Sigmoid colon (tissue), 6 donors: ENCODE measurements at regions not wholly inside any gene's neighbourhood (a gene's known extent, or its start where the extent isn't known, plus 50 kb on each side); places are given as distances from the start of the nearest gene placed in this dataset.
A peak's percentile ranks its signal among the peaks of the same experiment; 100 is the strongest.

ENCODE experiments used
- DNase-seq: peaks from one replicate; pipeline ENCODE4 v3.0.0-alpha.2; 2019
- H3K27ac ChIP-seq, 4 donors: fragments of 200-600 bp; sonication (generic); one replicate each; pipeline ENCODE4 v1.5.1; 2016 to 2019; ENCODE audit warnings: mild to moderate bottlenecking in 1 of 4
- H3K27me3 ChIP-seq, 3 donors: fragments of 200-600 bp; sonication (generic); one replicate each; pipeline ENCODE4 v1.5.1; 2019; ENCODE audit warnings: mild to moderate bottlenecking in 1 of 3
- H3K36me3 ChIP-seq, 4 donors: fragments of 200-600 bp; sonication (generic); one replicate each; pipeline ENCODE4 v1.5.1; 2016 to 2019
- H3K4me1 ChIP-seq, 4 donors: fragments of 200-600 bp; sonication (generic); one replicate each; pipeline ENCODE4 v1.5.1; 2017 to 2019
- H3K4me3 ChIP-seq, 4 donors: fragments of 200-600 bp; sonication (generic); one replicate each; pipeline ENCODE4 v1.5.1; 2017 to 2019; ENCODE audit warnings: mild to moderate bottlenecking in 2 of 4, moderate library complexity in 1 of 4
- H3K9me3 ChIP-seq, 4 donors: fragments of 200-600 bp in 3 of 4; sonication (generic) in 3 of 4; one replicate each; pipeline versions ENCODE4 v1.5.1 to v1.6.1; 2013 to 2019
- CTCF ChIP-seq, 4 experiments: fragments of 450-650 bp in 3 of 4; fragments of 200-600 bp in 1 of 4; IDR thresholded peaks; one replicate each; pipeline ENCODE4 v1.5.1; 2016 to 2019; ENCODE audit warnings: antibody characterized with exemption in 4 of 4, mild to moderate bottlenecking in 3 of 4, moderate library complexity in 2 of 4
- EP300 ChIP-seq, 4 donors: sonication (generic); formaldehyde crosslinking; IDR thresholded peaks; one replicate each; pipeline ENCODE4 v1.6.1; 2017; ENCODE audit warnings: antibody characterized with exemption in 4 of 4
- POLR2A ChIP-seq, 2 donors: fragments of 450-650 bp; IDR thresholded peaks; one replicate each; pipeline ENCODE4 v1.6.1; 2016; ENCODE audit warnings: antibody characterized with exemption in 2 of 2, mild to moderate bottlenecking in 2 of 2, moderate library complexity in 2 of 2
- POLR2AphosphoS5 ChIP-seq, 4 donors: sonication (generic); formaldehyde crosslinking; IDR thresholded peaks; one replicate each; pipeline ENCODE4 v1.6.1; 2017; ENCODE audit warnings: antibody characterized with exemption in 4 of 4
- WGBS, 2 donors: extraction: QIAGEN DNeasy Blood & Tissue Kit; methylation state at CpG; one replicate each; pipeline ENCODE4 v1.1.7; 2013; 5-methylcytosine and 5-hydroxymethylcytosine counted together
- intact Hi-C: fragments of 100-400 bp; cut with DNase I; formaldehyde crosslinking; loops from one replicate; pipeline ENCODE4 v1.15.1; 2023
- donor health status: healthy with polysubstance abuse.
- donor health status: healthy.

GRCh38 chr20:62567246-62568044 is 74.9 kb upstream of the SLCO4A1 start:
- WGBS, 2 donors = 57 to 81% methylated on average over 25 of the region's 25 CpGs
- Histone ChIP-seq H3K9me3 (no peaks in the 10 kb centered on the region), H3K4me3 (no peak overlapping the region), H3K27ac (peak overlapping the region in 2 of 4 donors; percentile 4 to 53), H3K4me1 (peaks cover 0 to 25% (median 14%) of the 10 kb centered on the region in 4 donors), H3K36me3 (peaks cover 0 to 7% (median 3%) of the 10 kb centered on the region in 4 donors), H3K27me3 (no peaks in the 10 kb centered on the region)
- intact Hi-C loops = loop anchor here (5.0 kb wide), 1 partner anchor 40 kb away; no protein-coding TSS in a partner anchor
- TF ChIP-seq POLR2A (IDR thresholded peaks at IDR 0.05) (no peak), POLR2AphosphoS5 (IDR thresholded peaks at IDR 0.05) (no peak), EP300 (IDR thresholded peaks at IDR 0.05) (no peak), CTCF (IDR thresholded peaks at IDR 0.05) (no peak)
- DNase-seq = no peak

GRCh38 chr20:62568045-62568389 is 74.3 kb upstream of the SLCO4A1 start:
- 75 to 88% methylated on average over 8 of the region's 8 CpGs for WGBS, 2 donors
- no peak overlapping the region for H3K4me3 ChIP-seq
- peaks cover 0 to 20% (median 9%) of the 10 kb centered on the region in 4 donors for H3K4me1 ChIP-seq
- intact Hi-C loops = loop anchor here (5.0 kb wide), 1 partner anchor 41 kb away; no protein-coding TSS in a partner anchor
- no peak for DNase-seq
- no peaks in the 10 kb centered on the region for H3K27me3 ChIP-seq
- peak overlapping the region in 2 of 4 donors; percentile 4 to 14 for H3K27ac ChIP-seq
- TF ChIP-seq EP300 (IDR thresholded peaks at IDR 0.05) (no peak), CTCF (IDR thresholded peaks at IDR 0.05) (no peak), POLR2A (IDR thresholded peaks at IDR 0.05) (no peak), POLR2AphosphoS5 (IDR thresholded peaks at IDR 0.05) (no peak)
- peaks cover 0 to 10% (median 4%) of the 10 kb centered on the region in 4 donors for H3K36me3 ChIP-seq
- no peaks in the 10 kb centered on the region for H3K9me3 ChIP-seq

- Histone ChIP-seq H3K27me3 (no peaks in the 10 kb centered on the region), H3K4me1 (peaks cover 0 to 20% (median 5%) of the 10 kb centered on the region in 4 donors), H3K36me3 (peaks cover 0 to 19% (median 10%) of the 10 kb centered on the region in 4 donors), H3K4me3 (no peak overlapping the region), H3K9me3 (no peaks in the 10 kb centered on the region), H3K27ac (no peak overlapping the region)
- intact Hi-C loops = loop anchor here (5.0 kb wide), 1 partner anchor 42 kb away; no protein-coding TSS in a partner anchor
- 73 to 75% methylated on average over 19 of the region's 19 CpGs for WGBS, 2 donors
- no peak for TF ChIP-seq CTCF (IDR thresholded peaks at IDR 0.05)
- no peak for TF ChIP-seq POLR2AphosphoS5 (IDR thresholded peaks at IDR 0.05)
- TF ChIP-seq POLR2A (IDR thresholded peaks at IDR 0.05) = no peak
- TF ChIP-seq EP300 (IDR thresholded peaks at IDR 0.05) = no peak
- no peak for DNase-seq
Observed at GRCh38 chr20:62569615-62570014, 72.7 kb upstream of the SLCO4A1 start.

- Histone ChIP-seq H3K4me3 (no peak overlapping the region), H3K27me3 (no peaks in the 10 kb centered on the region), H3K9me3 (no peaks in the 10 kb centered on the region), H3K27ac (no peak overlapping the region), H3K4me1 (peaks cover 0 to 17% (median 5%) of the 10 kb centered on the region in 4 donors), H3K36me3 (peaks cover 0 to 21% (median 9%) of the 10 kb centered on the region in 4 donors)
- no peak for TF ChIP-seq CTCF (IDR thresholded peaks at IDR 0.05)
- no peak for TF ChIP-seq POLR2A (IDR thresholded peaks at IDR 0.05)
- no peak for TF ChIP-seq EP300 (IDR thresholded peaks at IDR 0.05)
- no peak for TF ChIP-seq POLR2AphosphoS5 (IDR thresholded peaks at IDR 0.05)
- 51 to 69% methylated on average over 5 of the region's 5 CpGs for WGBS, 2 donors
- DNase-seq = no peak
- intact Hi-C loops = no loop called here
Observed at GRCh38 chr20:62570403-62570802, 71.9 kb upstream of the SLCO4A1 start.
